T-cell (primary cell): ENCODE measurements at regions not wholly inside any gene's neighbourhood (a gene's known extent, or its start where the extent isn't known, plus 50 kb on each side); places are given as distances from the start of the nearest gene placed in this dataset.

ENCODE experiments used
- ATAC-seq, 4 experiments: fragments of 200-7000 bp in 3 of 4; fragments of 150-1000 bp in 1 of 4; cut with Tn5 transposase; replicated peaks in 1 of 4; 1 replicate in 3 of 4; 2 replicates in 1 of 4; pipeline ENCODE4 v1.10.0; 2021; ENCODE audit warnings: moderate library complexity in 3 of 4, mild to moderate bottlenecking in 2 of 4, moderate number of reproducible peaks in 1 of 4
- CTCF ChIA-PET, 2 donors: fragments of 300-600 bp; sonication (Branson Sonifier 250); formaldehyde crosslinking; loops; one replicate each; lab custom pipeline; 2022; ENCODE audit warnings: antibody characterized with exemption in 2 of 2; lab: Charles Lee
- POLR2A ChIA-PET, 2 donors: fragments of 300-600 bp; sonication (Branson Sonifier 250); formaldehyde crosslinking; loops; one replicate each; lab custom pipeline; 2022; ENCODE audit warnings: antibody characterized with exemption in 2 of 2; lab: Charles Lee
- DNase-seq, 35 experiments: peaks; one replicate each; pipeline versions ENCODE4 v3.0.0 to v3.0.0-alpha.2; 2013 to 2023
- H3K27ac ChIP-seq: one replicate; pipeline ENCODE4 v1.5.1; 2013; ENCODE audit warnings: low read length
- H3K27me3 ChIP-seq, 2 experiments: replicated peaks in 1 of 2; 1 replicate in 1 of 2; 2 replicates in 1 of 2; pipeline versions ENCODE4 v1.6.1 to v1.7.0; 2013; ENCODE audit warnings: low read length in 1 of 2, mixed read lengths in 1 of 2; ENCODE audit not compliant: control insufficient read depth in 2 of 2, insufficient read depth in 2 of 2; ENCODE audit errors: extremely low read depth in 1 of 2
- H3K36me3 ChIP-seq, 2 donors: 1 replicate in 1 of 2; 2 replicates in 1 of 2; pipeline versions ENCODE4 v1.6.1 to v1.7.0; 2013; ENCODE audit warnings: low read length in 1 of 2; ENCODE audit not compliant: control insufficient read depth in 2 of 2, insufficient read depth in 1 of 2; ENCODE audit errors: extremely low read depth in 1 of 2
- H3K4me1 ChIP-seq, 2 experiments: 1 replicate in 1 of 2; 2 replicates in 1 of 2; pipeline versions ENCODE4 v1.6.1 to v1.7.0; 2013; ENCODE audit warnings: low read length in 2 of 2, mixed read lengths in 1 of 2; ENCODE audit not compliant: insufficient read depth in 2 of 2, control insufficient read depth in 1 of 2; ENCODE audit errors: extremely low read depth in 1 of 2
- H3K4me3 ChIP-seq, 2 donors: 1 replicate in 1 of 2; 2 replicates in 1 of 2; pipeline versions ENCODE4 v1.5.1 to v1.7.0; 2013; ENCODE audit warnings: mild to moderate bottlenecking in 2 of 2, low read length in 1 of 2, moderate library complexity in 1 of 2; ENCODE audit not compliant: control insufficient read depth in 1 of 2; ENCODE audit errors: extremely low read depth in 1 of 2
- H3K9me3 ChIP-seq: 2 replicates; pipeline ENCODE4 v1.7.0; 2013
- H3K27ac Mint-ChIP-seq, 2 donors: one replicate each; pipeline ENCODE4 v1.8.0; 2020 to 2021; ENCODE audit warnings: mild to moderate bottlenecking in 2 of 2, mixed read lengths in 2 of 2
- H3K27me3 Mint-ChIP-seq, 2 donors: one replicate each; pipeline ENCODE4 v1.8.0; 2021 to 2022; ENCODE audit warnings: mixed read lengths in 2 of 2
- H3K36me3 Mint-ChIP-seq: one replicate; pipeline ENCODE4 v1.8.0; 2021; ENCODE audit warnings: mixed read lengths
- H3K4me1 Mint-ChIP-seq, 3 donors: one replicate each; pipeline ENCODE4 v1.8.0; 2020 to 2022; ENCODE audit warnings: mixed read lengths in 3 of 3, mild to moderate bottlenecking in 1 of 3
- H3K4me3 Mint-ChIP-seq, 3 donors: one replicate each; pipeline ENCODE4 v1.8.0; 2020 to 2022; ENCODE audit warnings: mild to moderate bottlenecking in 3 of 3, mixed read lengths in 3 of 3, moderate library complexity in 3 of 3
- H3K9me3 Mint-ChIP-seq, 3 donors: one replicate each; pipeline ENCODE4 v1.8.0; 2020 to 2022; ENCODE audit warnings: mixed read lengths in 3 of 3
- WGBS: methylation state at CpG from one replicate; pipeline ENCODE4 v1.1.5; 2013; ENCODE audit warnings: missing lambda C conversion rate; ENCODE audit not compliant: insufficient coverage; 5-methylcytosine and 5-hydroxymethylcytosine counted together

- no peak overlapping the region for H3K4me3 ChIP-seq
- WGBS, result 67% methylated on average over 3 of the region's 5 CpGs
- no peak for DNase-seq
- no peak for ATAC-seq
- H3K4me1 ChIP-seq, result no peaks in the 10 kb centered on the region
- no peaks in the 10 kb centered on the region for H3K9me3 ChIP-seq
- no peaks in the 10 kb centered on the region for H3K36me3 ChIP-seq
- no peak overlapping the region for H3K4me3 Mint-ChIP-seq
- no peaks in the 10 kb centered on the region for H3K36me3 Mint-ChIP-seq
- H3K4me1 Mint-ChIP-seq, result no peaks in the 10 kb centered on the region
- no peak overlapping the region for H3K27ac ChIP-seq
- no peaks in the 10 kb centered on the region for H3K9me3 Mint-ChIP-seq
- H3K27ac Mint-ChIP-seq, result no peak overlapping the region
- H3K27me3 ChIP-seq, result peaks cover 0 to 3% of the 10 kb centered on the region in 2 experiments
- peaks cover 5 to 6% of the 10 kb centered on the region in 2 donors for H3K27me3 Mint-ChIP-seq
- ChIA-PET CTCF (no interaction called here), POLR2A (no interaction called here)
These were observed 610.6 kb downstream of the IRS1 start for GRCh38 chr2:226189061-226189460.

GRCh38 chr2:226187616-226188015, 612.0 kb downstream of the IRS1 start:
- H3K27me3 ChIP-seq, result peaks cover 0 to 3% of the 10 kb centered on the region in 2 experiments
- ChIA-PET CTCF (no interaction called here), POLR2A (interaction anchor here in 1 of 2 donors (0.6 kb wide), 1 partner anchor 415 kb away, joined by 3 read pairs; no protein-coding TSS in a partner anchor)
- H3K27me3 Mint-ChIP-seq, result peaks cover 5 to 15% of the 10 kb centered on the region in 2 donors
- no peak overlapping the region for H3K27ac ChIP-seq
- H3K9me3 ChIP-seq, result no peaks in the 10 kb centered on the region
- H3K4me3 ChIP-seq, result no peak overlapping the region
- DNase-seq (no peak), ATAC-seq (no peak)
- H3K36me3 Mint-ChIP-seq, result no peaks in the 10 kb centered on the region
- H3K4me1 Mint-ChIP-seq, result no peaks in the 10 kb centered on the region
- no peak overlapping the region for H3K27ac Mint-ChIP-seq
- no peak overlapping the region for H3K4me3 Mint-ChIP-seq
- WGBS, result no CpG with 5 or more reads among the region's 2 CpGs
- H3K36me3 ChIP-seq, result no peaks in the 10 kb centered on the region
- H3K4me1 ChIP-seq, result no peaks in the 10 kb centered on the region
- no peaks in the 10 kb centered on the region for H3K9me3 Mint-ChIP-seq

GRCh38 chr2:226187156-226187555, 612.5 kb downstream of the IRS1 start:
- H3K9me3 Mint-ChIP-seq, result no peaks in the 10 kb centered on the region
- no peak overlapping the region for H3K27ac ChIP-seq
- WGBS, result 71% methylated on average over 1 of the region's 2 CpGs
- POLR2A ChIA-PET, result interaction anchor here in 1 of 2 donors (0.6 kb wide), 1 partner anchor 415 kb away, joined by 3 read pairs; no protein-coding TSS in a partner anchor
- no peaks in the 10 kb centered on the region for H3K4me1 Mint-ChIP-seq
- H3K4me1 ChIP-seq, result no peaks in the 10 kb centered on the region
- no peaks in the 10 kb centered on the region for H3K36me3 ChIP-seq
- H3K27ac Mint-ChIP-seq, result no peak overlapping the region
- CTCF ChIA-PET, result no interaction called here
- H3K4me3 Mint-ChIP-seq, result no peak overlapping the region
- ATAC-seq, result no peak
- H3K36me3 Mint-ChIP-seq, result no peaks in the 10 kb centered on the region
- peaks cover 5 to 18% of the 10 kb centered on the region in 2 donors for H3K27me3 Mint-ChIP-seq
- no peak overlapping the region for H3K4me3 ChIP-seq
- no peak for DNase-seq
- H3K27me3 ChIP-seq, result peaks cover 0 to 3% of the 10 kb centered on the region in 2 experiments
- no peaks in the 10 kb centered on the region for H3K9me3 ChIP-seq

GRCh38 chr2:226185616-226186211, 613.9 kb downstream of the IRS1 start:
- no peaks in the 10 kb centered on the region for H3K9me3 ChIP-seq
- Mint-ChIP-seq H3K27ac (no peak overlapping the region), H3K27me3 (peaks cover 7 to 25% of the 10 kb centered on the region in 2 donors), H3K36me3 (no peaks in the 10 kb centered on the region), H3K4me3 (no peak overlapping the region), H3K4me1 (no peaks in the 10 kb centered on the region), H3K9me3 (no peaks in the 10 kb centered on the region)
- ChIA-PET POLR2A (no interaction called here), CTCF (no interaction called here)
- DNase-seq (no peak), ATAC-seq (no peak)
- no peaks in the 10 kb centered on the region for H3K4me1 ChIP-seq
- no peak overlapping the region for H3K4me3 ChIP-seq
- no peak overlapping the region for H3K27ac ChIP-seq
- H3K27me3 ChIP-seq, result peaks cover 0 to 3% of the 10 kb centered on the region in 2 experiments
- H3K36me3 ChIP-seq, result no peaks in the 10 kb centered on the region
- WGBS, result no CpG with 5 or more reads among the region's 3 CpGs

GRCh38 chr2:226184940-226185615, 614.5 kb downstream of the IRS1 start:
- Mint-ChIP-seq H3K4me1 (no peaks in the 10 kb centered on the region), H3K27me3 (peaks cover 7 to 26% of the 10 kb centered on the region in 2 donors), H3K27ac (no peak overlapping the region), H3K36me3 (no peaks in the 10 kb centered on the region), H3K9me3 (no peaks in the 10 kb centered on the region), H3K4me3 (no peak overlapping the region)
- Histone ChIP-seq H3K9me3 (no peaks in the 10 kb centered on the region), H3K36me3 (no peaks in the 10 kb centered on the region), H3K4me3 (no peak overlapping the region), H3K27ac (no peak overlapping the region), H3K27me3 (peaks cover 0 to 3% of the 10 kb centered on the region in 2 experiments), H3K4me1 (no peaks in the 10 kb centered on the region)
- ChIA-PET CTCF (interaction anchor here in 1 of 2 donors (0.9 kb wide), 1 partner anchor 618 kb away, joined by 3 read pairs; no protein-coding TSS in a partner anchor), POLR2A (no interaction called here)
- WGBS, result no CpG with 5 or more reads among the region's 6 CpGs
- DNase-seq (no peak), ATAC-seq (no peak)

- CTCF ChIA-PET, result interaction anchor here (0.9 to 1.2 kb wide), 2 partner anchors 31 to 618 kb away, joined by 3 to 5 read pairs; no protein-coding TSS in a partner anchor
- POLR2A ChIA-PET, result no interaction called here
- Mint-ChIP-seq H3K36me3 (no peaks in the 10 kb centered on the region), H3K4me3 (no peak overlapping the region), H3K27me3 (peaks cover 7 to 26% of the 10 kb centered on the region in 2 donors), H3K9me3 (peaks cover 0 to 3% (median 0%) of the 10 kb centered on the region in 3 donors), H3K27ac (no peak overlapping the region), H3K4me1 (no peaks in the 10 kb centered on the region)
- Histone ChIP-seq H3K36me3 (no peaks in the 10 kb centered on the region), H3K27ac (no peak overlapping the region), H3K4me3 (no peak overlapping the region), H3K9me3 (no peaks in the 10 kb centered on the region), H3K4me1 (no peaks in the 10 kb centered on the region), H3K27me3 (peaks cover 0 to 3% of the 10 kb centered on the region in 2 experiments)
- no peak for DNase-seq
- ATAC-seq, result no peak
- WGBS, result no CpG with 5 or more reads among the region's 2 CpGs
These were observed 615.1 kb downstream of the IRS1 start for GRCh38 chr2:226184540-226184939.
